ENCODE measurements at regions not wholly inside any gene's neighbourhood (a gene's known extent, or its start where the extent isn't known, plus 50 kb on each side); places are given as distances from the start of the nearest gene placed in this dataset.

DNA sequence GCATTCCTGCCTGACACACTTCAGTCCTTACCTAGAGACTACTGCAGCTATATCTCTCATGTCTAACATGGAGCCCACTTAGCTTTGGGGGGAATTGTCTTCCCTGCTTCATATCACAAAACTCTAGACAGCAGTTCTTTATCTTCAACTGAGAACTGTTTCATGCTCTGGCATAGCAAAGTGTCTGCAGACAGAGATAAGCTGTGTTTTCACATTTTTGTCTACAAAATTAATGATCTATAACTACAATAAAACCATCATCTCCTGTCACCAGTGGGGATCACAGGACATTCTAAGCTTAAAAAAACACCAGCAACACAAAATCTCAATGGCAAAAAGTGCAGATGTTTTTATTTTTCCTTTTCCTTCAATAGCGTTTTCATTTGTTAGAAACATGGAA lies 137.1 kb upstream of the VRK1 start:
- Histone ChIP-seq H3K18ac (ENCODE audit: insufficient read length, low read depth, low read length) (no peak overlapping the region), H3K27ac (ENCODE audit: insufficient read length, low read depth, low read length) (no peak overlapping the region), H3K56ac (ENCODE audit: insufficient read length, low read depth, low read length) (no peak overlapping the region), H3K27me3 (ENCODE audit: insufficient read depth, low read length) (no peaks in the 10 kb centered on the region), H3K4me2 (ENCODE audit: insufficient read depth, insufficient read length, low read length) (no peak overlapping the region), H2BK120ac (ENCODE audit: low read depth, low read length, poor library complexity, severe bottlenecking) (no peak overlapping the region), H2BK12ac (ENCODE audit: insufficient read length, low read depth, low read length) (no peak overlapping the region), H3K23ac (ENCODE audit: insufficient read length, low read depth, low read length) (no peak overlapping the region), H4K20me1 (ENCODE audit: control insufficient read depth, insufficient read depth, insufficient read length) (no peaks in the 10 kb centered on the region), H2AK5ac (ENCODE audit: insufficient read length, low read length) (no peak overlapping the region), H2AFZ (ENCODE audit: low read length) (no peak overlapping the region), H2BK15ac (ENCODE audit: low read depth, low read length) (no peak overlapping the region), H3K79me2 (ENCODE audit: insufficient read depth, low read length) (no peaks in the 10 kb centered on the region), H4K8ac (replicated peaks; ENCODE audit: insufficient read length, low read depth, low read length) (no peak overlapping the region), H3T11ph (ENCODE audit: low read length) (no peak overlapping the region), H3K79me1 (ENCODE audit: insufficient read depth, low read depth, low read length, poor library complexity, severe bottlenecking) (no peaks in the 10 kb centered on the region), H2BK20ac (ENCODE audit: low read depth, low read length, poor library complexity, severe bottlenecking) (no peak overlapping the region), H3K4me1 (ENCODE audit: insufficient read depth, low read length) (no peaks in the 10 kb centered on the region), H3K4ac (ENCODE audit: low read depth, low read length) (no peak overlapping the region), H4K5ac (ENCODE audit: insufficient read length, low read depth, low read length) (no peak overlapping the region), H3K9me3 (ENCODE audit: control insufficient read depth, low read depth, low read length) (no peaks in the 10 kb centered on the region), H3K23me2 (ENCODE audit: insufficient read length, low read depth, low read length, poor library complexity, severe bottlenecking) (no peaks in the 10 kb centered on the region), H2BK5ac (ENCODE audit: insufficient read length, low read length) (no peak overlapping the region), H3K14ac (ENCODE audit: insufficient read depth, low read length) (no peak overlapping the region), H4K91ac (ENCODE audit: insufficient read length, low read depth, low read length) (no peak overlapping the region), H3K9ac (ENCODE audit: extremely low read depth, insufficient read length, low read length) (no peak overlapping the region)
- peaks cover 39% of the 10 kb centered on the region for H3K27me3 Mint-ChIP-seq (ENCODE audit: low read depth)
- peaks cover 2 to 3% of the 10 kb centered on the region in 2 experiments; a peak in 2 of 4 replicates for H3K4me1 Mint-ChIP-seq
- peaks cover 0 to 4% of the 10 kb centered on the region in 2 experiments; a peak in 4 of 5 replicates for H3K9me3 Mint-ChIP-seq
- no peak overlapping the region for H3K27ac Mint-ChIP-seq
- H3K36me3 Mint-ChIP-seq (ENCODE audit: insufficient read depth in 1 of 3, low read depth in 3 of 3): no peaks in the 10 kb centered on the region
- no CpG with 5 or more reads among the region's 1 CpG for WGBS (ENCODE audit: extremely low coverage, insufficient read length, low lambda C conversion rate)
- no peak overlapping the region for H3K4me3 Mint-ChIP-seq
- TF ChIP-seq, protein P1, sequence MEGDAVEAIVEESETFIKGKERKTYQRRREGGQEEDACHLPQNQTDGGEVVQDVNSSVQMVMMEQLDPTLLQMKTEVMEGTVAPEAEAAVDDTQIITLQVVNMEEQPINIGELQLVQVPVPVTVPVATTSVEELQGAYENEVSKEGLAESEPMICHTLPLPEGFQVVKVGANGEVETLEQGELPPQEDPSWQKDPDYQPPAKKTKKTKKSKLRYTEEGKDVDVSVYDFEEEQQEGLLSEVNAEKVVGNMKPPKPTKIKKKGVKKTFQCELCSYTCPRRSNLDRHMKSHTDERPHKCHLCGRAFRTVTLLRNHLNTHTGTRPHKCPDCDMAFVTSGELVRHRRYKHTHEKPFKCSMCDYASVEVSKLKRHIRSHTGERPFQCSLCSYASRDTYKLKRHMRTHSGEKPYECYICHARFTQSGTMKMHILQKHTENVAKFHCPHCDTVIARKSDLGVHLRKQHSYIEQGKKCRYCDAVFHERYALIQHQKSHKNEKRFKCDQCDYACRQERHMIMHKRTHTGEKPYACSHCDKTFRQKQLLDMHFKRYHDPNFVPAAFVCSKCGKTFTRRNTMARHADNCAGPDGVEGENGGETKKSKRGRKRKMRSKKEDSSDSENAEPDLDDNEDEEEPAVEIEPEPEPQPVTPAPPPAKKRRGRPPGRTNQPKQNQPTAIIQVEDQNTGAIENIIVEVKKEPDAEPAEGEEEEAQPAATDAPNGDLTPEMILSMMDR (conservative IDR thresholded peaks at IDR 0.05): no peak
- no peak for DNase-seq

Data from H9 (cell line).